ENCODE measurements at regions not wholly inside any gene's neighbourhood (a gene's known extent, or its start where the extent isn't known, plus 50 kb on each side); places are given as distances from the start of the nearest gene placed in this dataset.
"Not testable (repeated sequence)": the region's sequence is repeated elsewhere in the genome, so short reads cannot be mapped to it uniquely, and the experiment has no call there.

DNA sequence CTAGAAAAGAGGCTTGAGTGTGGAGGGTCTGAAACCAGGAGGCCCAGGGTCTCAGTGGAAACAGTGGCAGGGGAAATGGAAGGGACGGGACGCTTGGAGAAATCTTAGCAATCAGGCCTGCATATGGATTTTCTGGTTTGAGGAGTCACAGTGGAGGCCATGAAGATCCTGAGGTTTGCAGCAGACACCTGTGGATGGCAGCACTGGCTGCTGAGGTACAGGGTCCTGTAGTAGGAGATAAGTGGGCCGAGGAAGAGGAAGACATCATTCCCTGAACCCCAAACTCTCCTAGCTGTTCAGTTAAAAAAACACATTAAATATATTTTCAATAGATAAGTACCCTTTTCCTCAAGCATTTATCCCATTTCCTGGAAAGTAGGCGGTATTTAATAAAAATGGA is 208.8 kb upstream of the IGFBP3 start:
- POLR2A ChIA-PET = no interaction called here
- CTCF ChIA-PET = no interaction called here

DNA sequence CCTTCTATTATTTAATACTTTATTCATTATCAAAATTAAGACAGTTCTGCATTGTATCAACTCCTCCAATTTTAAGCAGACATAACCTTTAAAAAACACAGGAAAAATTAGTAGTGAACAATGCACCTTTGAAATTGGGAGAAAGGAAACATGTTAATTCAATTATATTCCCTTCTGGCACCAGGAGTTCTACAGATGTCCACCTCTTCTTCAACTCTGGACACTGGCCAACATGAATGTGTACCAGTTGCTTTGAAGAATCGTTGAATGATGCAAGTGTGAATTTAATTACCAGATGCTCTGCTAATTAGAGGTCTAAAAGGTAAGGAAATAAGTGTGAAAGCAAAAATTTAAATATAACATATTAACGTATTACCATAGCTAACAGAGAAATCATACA is 206.7 kb upstream of the IGFBP3 start:
- ChIA-PET CTCF (no interaction called here), POLR2A (no interaction called here)

DNA sequence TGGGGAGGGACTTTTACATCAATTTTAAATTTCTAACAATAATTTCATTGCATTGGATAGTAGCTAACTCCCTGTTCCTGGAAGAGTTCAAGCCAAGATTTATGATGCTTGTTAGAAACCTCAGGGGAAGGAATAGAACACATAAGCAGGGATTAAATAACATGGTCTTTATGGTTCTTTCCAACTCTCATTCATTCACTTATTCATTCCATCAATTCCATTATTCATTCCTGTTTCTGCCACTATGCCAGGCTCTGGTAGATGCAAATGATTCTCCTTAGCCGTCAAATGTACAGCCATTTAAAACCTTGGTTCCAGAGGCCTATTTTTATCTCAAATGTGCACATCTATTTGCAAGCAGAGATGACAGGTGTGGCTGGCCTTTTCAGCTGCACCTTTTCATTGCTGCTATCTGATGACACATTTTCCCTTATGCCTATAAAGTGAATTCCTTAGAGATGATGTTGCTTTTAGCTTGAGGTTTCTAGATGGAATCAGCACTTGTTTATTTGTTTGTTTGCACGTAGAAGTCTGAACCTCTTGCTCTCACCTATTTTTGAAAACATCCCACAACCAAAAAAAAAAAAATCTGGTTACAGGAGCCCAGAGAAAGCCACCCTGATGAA is 205.7 kb upstream of the IGFBP3 start:
- CTCF ChIA-PET = no interaction called here

DNA sequence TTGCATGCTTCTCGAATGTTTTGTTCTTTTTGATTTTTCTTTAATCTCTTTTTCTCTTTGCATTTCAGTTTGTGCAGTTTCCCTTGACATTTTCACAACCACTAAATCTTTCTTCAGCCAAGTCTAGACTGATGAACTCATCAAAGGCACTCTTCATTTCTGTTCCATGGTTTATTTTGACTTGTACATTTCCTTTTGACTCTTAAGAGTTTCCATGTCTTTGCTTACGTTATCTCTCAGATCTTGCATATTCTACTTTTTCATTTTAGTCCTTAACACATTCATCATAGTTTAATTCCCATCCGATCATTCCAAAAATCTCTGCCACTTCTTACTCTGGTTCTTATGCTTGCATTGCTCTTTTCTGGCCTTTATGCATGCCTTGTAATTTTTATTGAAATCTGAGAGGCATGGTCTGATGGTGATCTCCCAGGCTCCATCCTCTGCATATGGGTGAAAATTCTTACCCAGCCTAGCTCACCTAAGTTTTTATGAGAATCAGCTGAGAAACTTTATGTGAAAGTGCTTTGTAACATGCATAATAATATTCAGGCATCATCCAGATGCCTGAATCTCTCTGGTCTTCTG is 202.8 kb upstream of the IGFBP3 start:
- CTCF ChIA-PET = no interaction called here
- POLR2A ChIA-PET = no interaction called here

More for the DNA sequence above, 205.7 kb upstream of the IGFBP3 start:
- POLR2A ChIA-PET = no interaction called here

DNA sequence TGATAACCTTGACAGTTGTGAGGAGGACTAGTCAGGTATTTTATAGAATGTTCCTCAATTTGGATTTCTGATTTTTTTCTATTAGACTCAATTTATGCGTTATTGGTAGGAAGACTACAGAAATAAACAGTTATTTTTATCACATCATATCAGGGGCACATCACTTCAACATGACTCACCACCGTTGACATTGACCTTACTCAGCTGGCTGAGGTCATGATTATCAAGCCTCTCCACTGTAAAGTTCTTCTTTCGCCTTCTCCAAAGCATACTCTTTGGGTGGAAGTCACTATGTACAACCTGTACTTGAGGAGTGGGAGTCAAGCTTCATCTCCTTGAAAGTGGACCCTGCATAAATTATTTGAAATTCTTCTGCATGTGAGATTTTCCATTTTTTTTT is 194.3 kb upstream of the IGFBP3 start:
- CTCF ChIA-PET = no interaction called here
- POLR2A ChIA-PET = no interaction called here

DNA sequence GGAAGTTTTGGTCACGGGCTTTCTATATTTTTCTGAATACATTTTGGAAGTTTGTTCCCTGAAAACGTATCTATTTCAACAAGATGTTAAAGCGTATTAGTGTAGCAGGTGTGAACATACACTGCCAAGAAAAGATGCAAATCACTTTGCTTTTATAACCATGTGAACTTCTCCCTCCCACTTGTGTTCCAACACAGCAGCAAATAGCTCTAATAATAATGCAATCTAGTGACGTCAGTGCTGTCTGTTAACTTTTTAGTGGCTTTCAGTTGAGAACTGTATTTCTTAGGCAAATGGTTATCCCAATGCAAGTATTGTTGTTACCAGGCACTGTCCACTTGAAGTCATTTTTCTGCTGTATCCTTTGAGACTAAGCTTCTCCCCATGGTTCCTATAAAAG is 188.4 kb upstream of the IGFBP3 start:
- ChIA-PET CTCF (interaction anchor here (0.6 kb wide), 1 partner anchor 30 kb away, joined by 3 read pairs; no protein-coding TSS in a partner anchor), POLR2A (no interaction called here)

DNA sequence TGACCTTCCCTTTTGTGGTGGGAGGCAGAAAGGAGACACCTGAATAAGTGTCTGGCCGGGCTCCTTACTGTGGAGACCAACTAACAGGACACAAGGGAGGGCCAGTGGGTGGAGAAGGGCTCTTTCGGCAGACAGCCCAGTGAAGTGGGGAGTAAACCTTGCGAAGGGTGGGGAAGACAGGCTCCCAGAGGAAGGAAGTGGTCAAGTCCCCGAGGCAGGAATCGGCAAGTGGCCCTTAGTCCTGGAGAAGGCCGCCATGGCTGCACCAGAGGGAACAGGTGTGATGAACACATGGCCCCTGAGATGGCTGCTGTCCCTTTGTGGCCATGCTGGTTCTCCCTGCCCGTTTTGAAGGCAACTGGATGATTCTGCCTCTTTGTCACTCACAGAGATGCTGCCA is 187.2 kb upstream of the IGFBP3 start:
- CTCF ChIA-PET = no interaction called here
- POLR2A ChIA-PET = no interaction called here

DNA sequence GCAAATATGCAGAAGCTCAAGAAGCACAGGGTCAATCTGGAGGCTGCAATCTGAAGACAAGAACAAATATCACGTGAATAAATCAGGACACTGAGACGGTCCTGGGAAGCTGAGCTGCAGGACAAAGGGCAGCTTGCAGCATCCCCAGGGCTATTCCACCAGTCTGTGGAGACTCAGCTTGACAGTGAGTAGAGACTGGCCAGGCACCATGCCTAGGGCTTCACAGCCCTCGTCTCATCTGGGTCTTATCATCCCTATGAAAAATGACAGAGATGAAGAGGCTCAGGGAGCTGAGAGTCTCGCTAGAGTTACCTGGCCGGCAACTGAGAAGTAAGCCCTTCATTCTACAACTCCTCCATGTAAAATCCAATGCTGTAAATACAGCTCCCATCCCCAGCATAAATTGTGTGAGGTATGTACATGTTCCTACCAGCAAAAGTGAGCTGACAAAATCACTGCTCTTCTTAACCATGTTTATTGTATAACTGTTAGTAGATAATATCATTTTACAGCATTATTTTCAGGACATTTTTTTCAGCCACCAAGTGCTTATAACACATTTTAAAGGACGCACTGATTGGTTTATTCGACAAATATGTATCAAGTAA is 186.6 kb upstream of the IGFBP3 start:
- ChIA-PET POLR2A (no interaction called here), CTCF (no interaction called here)

DNA sequence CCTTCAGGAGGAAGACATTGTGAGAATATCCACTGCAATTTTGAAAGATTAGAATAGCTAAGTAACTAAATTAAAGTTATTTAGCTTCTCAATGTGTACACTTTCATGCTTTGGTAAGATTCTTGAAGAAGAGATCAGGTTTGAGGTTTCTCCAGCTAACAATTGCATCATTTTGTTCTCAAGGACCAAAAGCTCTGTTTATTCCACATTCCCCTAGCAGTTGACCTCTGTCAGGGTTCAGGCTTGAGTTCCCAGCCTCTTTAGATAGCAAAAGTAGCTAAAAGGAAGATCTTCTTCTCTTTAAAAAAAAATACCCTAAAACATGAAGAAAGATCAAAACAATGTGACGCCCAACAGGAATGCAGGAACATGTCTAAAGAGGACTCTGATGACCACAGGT is 179.4 kb upstream of the IGFBP3 start:
- POLR2A ChIA-PET = no interaction called here
- CTCF ChIA-PET = no interaction called here

DNA sequence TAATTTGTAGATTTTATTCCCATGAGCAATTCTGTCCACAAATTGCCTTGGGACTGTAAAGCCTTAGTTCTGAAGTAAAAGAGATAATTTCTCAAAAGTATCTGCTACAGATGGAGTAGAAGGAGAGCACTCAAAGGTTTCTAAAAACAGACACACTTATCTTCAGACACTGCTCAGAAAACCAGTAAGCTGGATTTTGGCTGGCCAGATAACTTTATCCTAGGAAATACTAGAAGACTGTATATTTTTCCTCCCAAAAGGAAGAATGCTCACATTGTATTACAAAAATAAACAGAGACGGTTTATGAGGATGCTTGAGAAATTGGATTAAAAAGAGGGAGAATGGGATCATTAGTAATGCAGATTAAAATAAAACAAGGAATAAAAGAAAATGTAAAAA is 178.0 kb upstream of the IGFBP3 start:
- POLR2A ChIA-PET = no interaction called here
- CTCF ChIA-PET = no interaction called here

DNA sequence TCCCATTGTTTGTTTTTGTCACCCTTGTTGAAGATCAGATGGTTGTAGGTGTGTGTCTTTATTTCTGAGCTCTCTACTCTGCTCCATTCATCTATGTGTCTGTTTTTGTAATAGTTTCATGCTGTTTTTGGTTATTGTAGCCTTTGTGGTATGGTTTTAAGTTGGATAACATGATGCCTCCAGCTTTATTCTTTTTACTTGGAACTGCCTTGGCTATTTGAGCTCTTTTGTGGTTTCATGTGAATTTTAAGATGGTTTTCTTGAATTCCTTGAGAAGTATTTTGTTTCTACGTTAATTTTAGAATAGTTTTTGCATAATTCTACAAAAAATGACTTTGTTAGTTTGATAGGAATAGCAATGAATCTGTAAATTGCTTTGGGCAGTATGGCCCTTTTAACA is 170.0 kb upstream of the IGFBP3 start:
- CTCF ChIA-PET = no interaction called here
- POLR2A ChIA-PET = no interaction called here

DNA sequence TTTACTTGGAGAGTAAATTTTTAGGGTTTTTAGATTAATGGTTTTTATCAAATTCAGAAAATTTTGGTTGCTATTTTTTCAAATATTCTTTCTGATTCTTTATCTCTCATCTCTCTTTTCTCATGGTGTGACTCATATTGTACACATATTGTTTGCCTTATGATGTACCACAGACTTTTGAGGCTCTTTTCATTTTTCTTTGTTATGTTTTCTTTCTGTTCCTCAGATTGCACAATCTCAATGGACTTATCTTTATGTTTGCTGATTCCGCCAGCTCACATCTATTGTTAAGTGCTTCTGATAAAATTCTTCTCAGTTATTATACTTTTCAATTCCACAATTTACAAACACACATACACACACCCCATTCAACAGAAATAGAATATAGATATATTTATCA is 168.2 kb upstream of the IGFBP3 start:
- POLR2A ChIA-PET = no interaction called here
- CTCF ChIA-PET = no interaction called here

DNA sequence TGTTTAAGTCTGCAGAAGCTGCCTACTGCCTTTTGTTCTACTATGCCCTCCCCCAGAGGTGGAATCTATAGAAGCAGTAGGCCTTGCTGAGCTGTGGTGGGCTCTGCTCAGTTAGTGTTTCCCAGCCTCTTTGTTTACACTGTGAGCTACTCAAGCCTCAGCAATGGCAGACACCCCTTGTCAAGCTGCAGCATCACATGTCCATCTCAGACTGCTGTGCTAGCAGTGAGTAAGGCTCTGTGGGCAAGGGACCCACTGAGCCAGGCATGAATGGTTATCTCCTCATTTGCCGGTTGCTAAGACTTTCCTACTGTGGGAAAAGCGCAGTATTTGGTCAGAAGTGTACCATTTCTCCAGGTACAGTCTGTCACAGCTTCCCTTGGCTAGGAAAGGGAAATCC is 167.4 kb upstream of the IGFBP3 start:
- CTCF ChIA-PET, POLR2A ChIA-PET: not testable (repeated sequence)

DNA sequence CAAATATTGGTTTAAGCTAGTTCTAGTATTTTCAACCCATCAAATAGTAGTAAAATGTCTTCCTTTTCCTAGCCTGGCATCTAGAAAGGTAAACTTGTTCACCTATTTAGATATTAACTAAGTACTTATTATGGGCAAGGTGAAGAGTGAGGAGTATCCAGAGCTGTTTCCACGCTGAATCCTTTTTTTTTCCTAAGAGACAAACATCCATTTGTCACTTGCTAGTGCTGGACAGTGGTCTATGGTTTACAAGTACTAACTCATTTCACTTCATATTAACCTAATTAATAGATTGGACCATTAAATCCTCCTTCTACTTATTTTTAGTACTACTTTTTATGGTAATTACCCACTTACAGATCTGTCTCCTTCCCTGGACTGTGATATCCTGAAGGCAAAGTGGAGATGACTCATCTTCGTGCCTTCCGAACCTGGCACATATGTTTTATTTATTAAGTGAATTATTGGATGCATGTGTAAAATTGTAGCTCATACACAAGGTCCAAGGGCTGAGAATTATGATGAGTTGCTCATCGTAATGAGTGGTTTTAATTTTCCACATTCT is 159.6 kb upstream of the IGFBP3 start:
- ChIA-PET CTCF (interaction anchor here (0.7 kb wide), 1 partner anchor 67 kb away, joined by 3 read pairs; no protein-coding TSS in a partner anchor), POLR2A (no interaction called here)

DNA sequence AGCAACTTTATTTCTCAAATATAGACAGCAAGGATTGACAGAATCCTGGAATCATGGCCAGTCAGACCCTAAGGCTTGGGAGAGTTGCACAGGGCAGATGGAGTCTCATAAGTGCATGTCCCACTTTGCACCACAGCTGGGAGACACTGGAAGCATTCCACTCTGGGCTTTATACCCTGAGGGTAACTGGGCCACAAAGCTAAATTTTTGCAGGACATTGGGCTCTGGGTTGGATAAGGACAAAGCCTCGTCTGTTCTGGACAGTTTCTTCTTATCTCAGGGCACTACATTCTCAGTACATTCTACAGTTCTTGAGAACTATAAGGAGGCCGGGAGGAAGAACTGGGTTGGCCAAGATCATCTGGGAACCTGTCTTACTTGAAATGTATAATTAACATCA is 158.3 kb upstream of the IGFBP3 start:
- POLR2A ChIA-PET = no interaction called here
- CTCF ChIA-PET = interaction anchor here (0.7 kb wide), 2 partner anchors 30 to 1087 kb away, joined by 3 read pairs; no protein-coding TSS in a partner anchor

DNA sequence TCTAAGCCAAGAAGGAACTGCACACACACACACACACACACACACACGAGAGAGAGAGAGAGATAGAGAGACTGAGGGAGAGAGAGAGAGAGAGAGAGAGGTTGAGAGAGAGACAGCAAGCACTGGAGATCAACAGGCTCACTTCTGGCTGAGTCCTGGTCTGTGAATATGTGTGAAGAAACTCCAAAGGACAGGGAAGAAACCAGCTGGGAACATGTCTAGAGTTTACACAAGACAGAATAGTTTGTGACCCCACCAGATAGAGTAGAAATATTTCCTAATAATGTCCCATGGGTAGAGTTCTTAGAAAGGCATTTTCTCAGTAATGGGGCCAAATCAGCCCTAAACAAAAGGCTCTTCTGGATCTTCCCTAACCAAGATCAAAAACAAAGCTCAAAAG is 155.5 kb upstream of the IGFBP3 start:
- ChIA-PET POLR2A (no interaction called here), CTCF (no interaction called here)

DNA sequence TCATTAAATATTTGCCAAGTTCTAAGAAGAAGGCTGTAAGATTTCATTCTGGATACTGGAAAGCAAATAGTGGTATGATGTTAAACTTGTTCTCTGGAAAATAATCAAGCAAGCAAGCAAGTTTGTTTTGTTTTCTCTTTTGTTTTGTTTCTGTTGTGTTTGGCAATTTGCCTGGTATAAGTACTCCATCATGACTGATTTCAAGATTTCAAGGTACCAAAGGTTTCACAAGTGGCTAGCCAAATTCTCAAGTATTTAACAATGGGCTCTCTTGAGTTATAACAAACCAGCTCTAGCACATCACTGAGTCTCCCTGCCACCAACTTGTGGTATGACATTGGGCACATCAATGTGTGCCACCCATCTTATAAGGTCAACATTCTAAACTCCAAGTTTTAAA is 151.7 kb upstream of the IGFBP3 start:
- CTCF ChIA-PET = no interaction called here

DNA sequence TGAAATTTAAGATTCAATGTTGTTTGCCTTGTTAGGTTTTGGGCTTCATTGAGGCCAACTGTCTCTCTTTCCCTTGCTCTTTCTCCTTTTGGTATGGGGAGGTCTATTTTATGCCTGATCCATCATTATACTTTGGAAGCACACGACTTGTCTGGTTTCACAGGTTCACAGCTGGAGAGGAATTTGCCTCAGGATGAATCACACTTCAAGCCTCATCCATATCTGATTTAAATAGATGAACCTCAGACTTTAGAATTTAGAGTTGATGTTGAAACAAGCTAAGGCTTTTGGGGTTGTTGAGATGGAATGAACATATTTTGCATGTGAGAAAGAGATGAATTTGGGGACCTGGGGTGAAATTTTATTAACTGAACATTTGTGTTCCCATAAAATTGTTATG is 150.5 kb upstream of the IGFBP3 start:
- CTCF ChIA-PET = no interaction called here
- POLR2A ChIA-PET = no interaction called here

More for the DNA sequence above, 151.7 kb upstream of the IGFBP3 start:
- POLR2A ChIA-PET = no interaction called here

DNA sequence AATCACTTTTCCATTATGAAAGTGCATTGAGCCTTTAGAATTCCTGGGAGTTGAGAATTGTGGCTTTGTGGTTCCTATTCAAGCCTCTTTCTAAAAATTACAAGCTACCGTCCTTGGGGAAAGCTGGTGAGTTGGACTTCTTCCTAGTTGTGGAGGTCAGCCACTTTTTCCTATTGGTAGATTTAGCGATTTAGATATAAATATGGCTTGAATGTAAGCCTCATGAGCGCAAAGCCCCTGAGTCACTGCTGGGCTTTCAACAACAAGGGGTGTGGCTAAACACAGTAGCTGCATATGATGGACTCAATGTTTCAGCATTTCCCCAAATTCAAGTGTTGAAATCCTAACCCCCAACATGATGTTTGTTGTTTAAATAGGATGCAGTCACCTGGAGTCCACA is 150.0 kb upstream of the IGFBP3 start:
- POLR2A ChIA-PET = no interaction called here
- CTCF ChIA-PET = no interaction called here

DNA sequence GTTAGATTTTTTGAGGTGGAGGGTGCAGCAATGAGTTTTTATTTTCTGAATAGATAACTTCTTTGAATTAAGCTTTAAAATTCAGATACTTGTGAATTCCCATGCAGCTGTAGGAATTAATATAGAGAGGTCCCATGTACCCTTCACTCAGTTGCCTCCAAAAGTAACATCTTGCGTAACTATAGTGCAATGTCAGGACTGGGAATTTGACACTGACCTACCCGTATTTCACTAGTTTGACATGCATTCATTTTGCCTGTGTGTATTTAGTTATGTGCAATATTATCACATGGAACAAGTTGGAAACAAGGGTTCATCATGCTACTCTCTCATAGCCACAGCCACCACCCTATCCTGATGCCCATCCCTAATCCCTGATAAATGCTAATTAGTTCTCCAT is 147.1 kb upstream of the IGFBP3 start:
- ChIA-PET POLR2A (no interaction called here), CTCF (no interaction called here)

DNA sequence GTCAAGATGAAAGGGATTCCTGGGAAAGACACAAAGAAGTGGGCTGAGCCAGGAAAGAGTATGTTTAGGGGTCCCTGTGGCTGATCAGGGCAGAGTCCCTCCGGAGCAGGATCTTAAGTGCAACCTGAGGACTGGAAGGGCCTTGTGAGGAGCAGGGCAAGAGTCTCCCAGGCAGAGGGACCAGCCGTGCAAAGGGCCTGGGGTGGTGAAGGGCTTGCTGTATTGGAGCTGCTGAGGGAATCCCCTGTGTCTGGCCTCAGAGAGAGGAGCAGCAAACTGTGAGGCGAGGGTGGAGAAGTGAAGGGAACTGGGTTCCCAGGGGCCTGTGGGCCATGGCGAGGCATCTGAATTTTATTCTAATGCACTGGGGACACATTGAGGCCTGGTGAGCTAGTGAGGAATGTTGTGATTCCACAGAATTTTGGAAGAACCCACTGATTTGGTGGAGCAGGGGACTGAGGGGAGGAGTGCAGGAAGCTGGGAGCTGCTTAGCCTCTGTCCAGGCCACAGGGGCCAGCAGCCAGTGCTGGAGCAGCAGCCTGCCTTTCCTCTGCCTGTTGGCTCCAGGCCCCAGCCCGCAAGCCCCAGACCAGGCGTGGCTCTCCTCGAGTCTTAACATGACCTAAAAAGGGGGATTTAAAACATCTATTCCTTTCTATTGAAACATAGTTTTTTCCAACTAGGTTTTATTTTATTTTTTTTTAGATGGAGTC is 138.4 kb upstream of the IGFBP3 start:
- CTCF ChIA-PET = no interaction called here
- POLR2A ChIA-PET = no interaction called here

All from activated CD8-positive, alpha-beta memory T cell treated with anti-CD3 and anti-CD28 coated beads for 36 hours (primary cell).